DND-41 (cell line): ENCODE measurements at regions not wholly inside any gene's neighbourhood (a gene's known extent, or its start where the extent isn't known, plus 50 kb on each side); places are given as distances from the start of the nearest gene placed in this dataset.

Experiments
- CTCF ChIP-seq: IDR thresholded peaks from 2 replicates; pipeline ENCODE4 v1.5.1; 2012; ENCODE audit warnings: borderline replicate concordance, low read length, moderate library complexity, mild to moderate bottlenecking; ENCODE audit not compliant: poor library complexity, severe bottlenecking; ENCODE audit errors: extremely low read depth
- EZH2 ChIP-seq: IDR thresholded peaks from 3 replicates; pipeline ENCODE4 v1.6.1; 2012; ENCODE audit warnings: borderline replicate concordance, low read depth, mild to moderate bottlenecking, moderate library complexity, low read length, inconsistent platforms; ENCODE audit not compliant: severe bottlenecking

DNA sequence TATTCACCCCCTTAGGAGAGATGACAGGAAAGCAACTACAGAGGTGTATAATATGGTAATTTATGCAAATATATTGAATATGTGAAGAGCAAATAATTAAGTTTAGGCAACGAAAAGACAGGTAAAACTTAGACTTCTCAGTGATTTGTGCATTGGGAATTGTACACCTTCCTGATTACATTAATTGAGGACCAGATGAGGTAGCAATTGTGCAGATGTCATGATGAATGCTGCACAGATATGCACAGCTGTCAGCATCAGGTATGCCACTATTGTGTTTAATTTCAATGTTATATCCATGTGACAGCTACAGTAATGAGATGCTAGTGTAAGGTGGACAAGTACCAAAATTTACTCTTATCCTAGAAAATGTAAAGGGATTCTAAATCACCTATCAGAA lies 267.2 kb upstream of the FSIP2 start:
- TF ChIP-seq EZH2 (no peak), CTCF (no peak)
